ENCODE measurements at regions not wholly inside any gene's neighbourhood (a gene's known extent, or its start where the extent isn't known, plus 50 kb on each side); places are given as distances from the start of the nearest gene placed in this dataset.
A peak's percentile ranks its signal among the peaks of the same experiment; 100 is the strongest.

DNA sequence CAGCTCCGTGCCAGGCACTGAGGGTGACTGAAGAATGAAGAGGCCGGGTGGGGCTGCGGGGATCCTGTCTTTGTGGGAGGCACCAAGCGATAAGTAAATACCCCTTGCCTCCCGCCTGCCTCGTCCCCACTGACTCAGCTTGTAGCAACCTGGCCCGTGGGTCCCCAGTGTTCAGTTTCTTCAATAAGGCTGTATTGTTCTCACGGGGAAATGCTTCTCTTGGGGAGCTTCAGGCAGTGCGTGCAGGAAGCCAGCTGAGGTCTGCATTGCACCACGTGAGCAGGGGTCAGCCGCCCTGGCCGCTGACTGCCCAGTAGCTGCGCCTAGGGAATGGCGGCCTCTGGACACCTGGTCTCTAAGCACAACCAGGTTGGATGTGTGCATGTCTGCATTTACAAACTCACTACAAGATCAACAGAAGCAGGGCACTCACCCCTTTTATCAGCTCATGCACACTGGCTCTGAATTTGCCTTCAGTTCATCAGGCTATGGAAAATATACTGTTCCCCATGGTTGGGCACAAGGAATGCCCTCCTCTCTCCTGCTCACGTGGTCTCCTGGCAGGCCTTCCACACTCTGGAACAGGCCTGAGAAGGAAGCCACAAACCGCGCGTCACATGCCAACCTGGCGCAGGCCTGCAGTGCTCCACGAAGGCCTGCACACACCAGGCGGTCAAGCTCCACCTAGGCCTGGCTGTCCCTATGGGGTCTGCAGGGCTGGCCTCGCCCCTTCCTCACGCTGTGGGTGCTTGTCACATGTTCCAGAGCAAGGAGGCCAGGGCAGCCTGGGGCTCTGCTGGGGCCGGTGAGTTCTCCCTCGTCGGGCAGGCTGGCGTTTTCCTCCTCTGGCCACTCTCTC lies 135.7 kb upstream of the RNF32 start (continued):
- TF ChIP-seq, protein P1, sequence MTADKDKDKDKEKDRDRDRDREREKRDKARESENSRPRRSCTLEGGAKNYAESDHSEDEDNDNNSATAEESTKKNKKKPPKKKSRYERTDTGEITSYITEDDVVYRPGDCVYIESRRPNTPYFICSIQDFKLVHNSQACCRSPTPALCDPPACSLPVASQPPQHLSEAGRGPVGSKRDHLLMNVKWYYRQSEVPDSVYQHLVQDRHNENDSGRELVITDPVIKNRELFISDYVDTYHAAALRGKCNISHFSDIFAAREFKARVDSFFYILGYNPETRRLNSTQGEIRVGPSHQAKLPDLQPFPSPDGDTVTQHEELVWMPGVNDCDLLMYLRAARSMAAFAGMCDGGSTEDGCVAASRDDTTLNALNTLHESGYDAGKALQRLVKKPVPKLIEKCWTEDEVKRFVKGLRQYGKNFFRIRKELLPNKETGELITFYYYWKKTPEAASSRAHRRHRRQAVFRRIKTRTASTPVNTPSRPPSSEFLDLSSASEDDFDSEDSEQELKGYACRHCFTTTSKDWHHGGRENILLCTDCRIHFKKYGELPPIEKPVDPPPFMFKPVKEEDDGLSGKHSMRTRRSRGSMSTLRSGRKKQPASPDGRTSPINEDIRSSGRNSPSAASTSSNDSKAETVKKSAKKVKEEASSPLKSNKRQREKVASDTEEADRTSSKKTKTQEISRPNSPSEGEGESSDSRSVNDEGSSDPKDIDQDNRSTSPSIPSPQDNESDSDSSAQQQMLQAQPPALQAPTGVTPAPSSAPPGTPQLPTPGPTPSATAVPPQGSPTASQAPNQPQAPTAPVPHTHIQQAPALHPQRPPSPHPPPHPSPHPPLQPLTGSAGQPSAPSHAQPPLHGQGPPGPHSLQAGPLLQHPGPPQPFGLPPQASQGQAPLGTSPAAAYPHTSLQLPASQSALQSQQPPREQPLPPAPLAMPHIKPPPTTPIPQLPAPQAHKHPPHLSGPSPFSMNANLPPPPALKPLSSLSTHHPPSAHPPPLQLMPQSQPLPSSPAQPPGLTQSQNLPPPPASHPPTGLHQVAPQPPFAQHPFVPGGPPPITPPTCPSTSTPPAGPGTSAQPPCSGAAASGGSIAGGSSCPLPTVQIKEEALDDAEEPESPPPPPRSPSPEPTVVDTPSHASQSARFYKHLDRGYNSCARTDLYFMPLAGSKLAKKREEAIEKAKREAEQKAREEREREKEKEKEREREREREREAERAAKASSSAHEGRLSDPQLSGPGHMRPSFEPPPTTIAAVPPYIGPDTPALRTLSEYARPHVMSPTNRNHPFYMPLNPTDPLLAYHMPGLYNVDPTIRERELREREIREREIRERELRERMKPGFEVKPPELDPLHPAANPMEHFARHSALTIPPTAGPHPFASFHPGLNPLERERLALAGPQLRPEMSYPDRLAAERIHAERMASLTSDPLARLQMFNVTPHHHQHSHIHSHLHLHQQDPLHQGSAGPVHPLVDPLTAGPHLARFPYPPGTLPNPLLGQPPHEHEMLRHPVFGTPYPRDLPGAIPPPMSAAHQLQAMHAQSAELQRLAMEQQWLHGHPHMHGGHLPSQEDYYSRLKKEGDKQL (CRISPR knock-in tag; IDR thresholded peaks at IDR 0.05; ENCODE audit: low read depth) = no peak
- TF ChIP-seq HNRNPL (IDR thresholded peaks at IDR 0.05; ENCODE audit: low read depth, low read length) (peak; percentile 51; the same call in 1 of the 2 replicates), NR2C2 (CRISPR knock-in tag; IDR thresholded peaks at IDR 0.05; ENCODE audit: borderline replicate concordance) (peak; percentile 29; the same call in 1 of the 2 replicates), FOSL2 (CRISPR knock-in tag; IDR thresholded peaks at IDR 0.05) (peak; percentile 29; the same call in 1 of the 2 replicates), JDP2 (CRISPR knock-in tag; IDR thresholded peaks at IDR 0.05; ENCODE audit: borderline replicate concordance) (no peak)

- ChIA-PET POLR2A (no interaction called here), CTCF (ENCODE audit: low intra/inter-chr PET ratio, low total read pairs) (no interaction called here)
- H3K27me3 ChIP-seq (ENCODE audit: control insufficient read depth in 1 of 2, insufficient read depth in 2 of 2, low read length in 2 of 2) = no peaks in the 10 kb centered on the region
- H3K4me3 ChIP-seq (replicated peaks in 1 of 3; ENCODE audit: insufficient read depth in 1 of 3, low read depth in 2 of 3, low read length in 3 of 3) = no peak overlapping the region
- FAIRE-seq (no peak), ATAC-seq (no peak), DNase-seq (ENCODE audit: low spot score) (no peak)
- H3K4me2 ChIP-seq (ENCODE audit: low read depth, low read length) = no peak overlapping the region
- in situ Hi-C loops (cut with HindIII; ENCODE audit: extremely low pct_ligation_motif_present, low pct_unique_long_range_greater_than_20kb) = no loop called here
- no peaks in the 10 kb centered on the region for H3K9me3 ChIP-seq (ENCODE audit: low read length)
- intact Hi-C loops (cut with micrococcal nuclease; ENCODE audit: unreplicated experiment) = no loop called here
- H2AFZ ChIP-seq (ENCODE audit: low read length) = no peak overlapping the region
- BruUV-seq (replicated peaks) = no TSS peak
- H3K4me1 ChIP-seq (ENCODE audit: insufficient read depth, low read length) = peaks cover 23% of the 10 kb centered on the region
- H3K79me2 ChIP-seq (ENCODE audit: insufficient read depth, low read length) = no peaks in the 10 kb centered on the region
- H4K20me1 ChIP-seq (ENCODE audit: insufficient read depth, low read length) = no peaks in the 10 kb centered on the region
- no peak overlapping the region for H3K27ac ChIP-seq (ENCODE audit: extremely low read length, insufficient read depth, low read length)
- H3K36me3 ChIP-seq (replicated peaks in 1 of 2; ENCODE audit: control insufficient read depth in 1 of 2, insufficient read depth in 2 of 2, low read length in 2 of 2) = no peaks in the 10 kb centered on the region
- WGBS (ENCODE audit: low lambda C conversion rate) = 96% methylated on average over 15 of the region's 17 CpGs
- no peak overlapping the region for H3K9ac ChIP-seq (ENCODE audit: insufficient read depth, low read depth, low read length)
- no peak for TF ChIP-seq HOXA5 (CRISPR knock-in tag; IDR thresholded peaks at IDR 0.05)
- TF ChIP-seq KDM5A (IDR thresholded peaks at IDR 0.05; ENCODE audit: borderline replicate concordance, low read length) = no peak
- TF ChIP-seq, protein P2, sequence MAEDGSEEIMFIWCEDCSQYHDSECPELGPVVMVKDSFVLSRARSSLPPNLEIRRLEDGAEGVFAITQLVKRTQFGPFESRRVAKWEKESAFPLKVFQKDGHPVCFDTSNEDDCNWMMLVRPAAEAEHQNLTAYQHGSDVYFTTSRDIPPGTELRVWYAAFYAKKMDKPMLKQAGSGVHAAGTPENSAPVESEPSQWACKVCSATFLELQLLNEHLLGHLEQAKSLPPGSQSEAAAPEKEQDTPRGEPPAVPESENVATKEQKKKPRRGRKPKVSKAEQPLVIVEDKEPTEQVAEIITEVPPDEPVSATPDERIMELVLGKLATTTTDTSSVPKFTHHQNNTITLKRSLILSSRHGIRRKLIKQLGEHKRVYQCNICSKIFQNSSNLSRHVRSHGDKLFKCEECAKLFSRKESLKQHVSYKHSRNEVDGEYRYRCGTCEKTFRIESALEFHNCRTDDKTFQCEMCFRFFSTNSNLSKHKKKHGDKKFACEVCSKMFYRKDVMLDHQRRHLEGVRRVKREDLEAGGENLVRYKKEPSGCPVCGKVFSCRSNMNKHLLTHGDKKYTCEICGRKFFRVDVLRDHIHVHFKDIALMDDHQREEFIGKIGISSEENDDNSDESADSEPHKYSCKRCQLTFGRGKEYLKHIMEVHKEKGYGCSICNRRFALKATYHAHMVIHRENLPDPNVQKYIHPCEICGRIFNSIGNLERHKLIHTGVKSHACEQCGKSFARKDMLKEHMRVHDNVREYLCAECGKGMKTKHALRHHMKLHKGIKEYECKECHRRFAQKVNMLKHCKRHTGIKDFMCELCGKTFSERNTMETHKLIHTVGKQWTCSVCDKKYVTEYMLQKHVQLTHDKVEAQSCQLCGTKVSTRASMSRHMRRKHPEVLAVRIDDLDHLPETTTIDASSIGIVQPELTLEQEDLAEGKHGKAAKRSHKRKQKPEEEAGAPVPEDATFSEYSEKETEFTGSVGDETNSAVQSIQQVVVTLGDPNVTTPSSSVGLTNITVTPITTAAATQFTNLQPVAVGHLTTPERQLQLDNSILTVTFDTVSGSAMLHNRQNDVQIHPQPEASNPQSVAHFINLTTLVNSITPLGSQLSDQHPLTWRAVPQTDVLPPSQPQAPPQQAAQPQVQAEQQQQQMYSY (CRISPR knock-in tag; IDR thresholded peaks at IDR 0.05) = no peak
- no peak for TF ChIP-seq ZNF614 (CRISPR knock-in tag; IDR thresholded peaks at IDR 0.05; ENCODE audit: borderline replicate concordance)
- no peak for TF ChIP-seq NPAS2 (CRISPR knock-in tag; IDR thresholded peaks at IDR 0.05; ENCODE audit: borderline replicate concordance)
Observed at GRCh38 chr7:156504006-156504405, 136.6 kb upstream of the RNF32 start.

Measured in HepG2 (cell line).